ENCODE measurements at regions not wholly inside any gene's neighbourhood (a gene's known extent, or its start where the extent isn't known, plus 50 kb on each side); places are given as distances from the start of the nearest gene placed in this dataset.

- no peak for FAIRE-seq
These were observed 586.9 kb upstream of the NR3C2 start for GRCh38 chr4:149029056-149029651.

- FAIRE-seq, result no peak
These were observed 584.5 kb upstream of the NR3C2 start for GRCh38 chr4:149026696-149027095.

- FAIRE-seq, result no peak
These were observed 575.0 kb upstream of the NR3C2 start for GRCh38 chr4:149017002-149017734.

- FAIRE-seq, result no peak
These were observed 567.0 kb upstream of the NR3C2 start for GRCh38 chr4:149009223-149009622.

- FAIRE-seq, result no peak
These were observed 566.3 kb upstream of the NR3C2 start for GRCh38 chr4:149008415-149009025.

GRCh38 chr4:149005191-149005590, 563.0 kb upstream of the NR3C2 start:
- FAIRE-seq, result no peak

- no peak for FAIRE-seq
These were observed 557.7 kb upstream of the NR3C2 start for GRCh38 chr4:148999924-149000323.

- no peak for FAIRE-seq
These were observed 556.5 kb upstream of the NR3C2 start for GRCh38 chr4:148998719-148999118.

GRCh38 chr4:148986951-148987350, 544.7 kb upstream of the NR3C2 start:
- FAIRE-seq, result no peak

- FAIRE-seq, result no peak
These were observed 542.7 kb upstream of the NR3C2 start for GRCh38 chr4:148984951-148985350.

GRCh38 chr4:148982200-148982599, 540.0 kb upstream of the NR3C2 start:
- FAIRE-seq, result no peak

GRCh38 chr4:148980782-148981480, 538.7 kb upstream of the NR3C2 start:
- FAIRE-seq, result no peak

GRCh38 chr4:148978301-148978700, 536.1 kb upstream of the NR3C2 start:
- no peak for FAIRE-seq

- FAIRE-seq, result no peak
These were observed 533.2 kb upstream of the NR3C2 start for GRCh38 chr4:148975464-148975863.

GRCh38 chr4:148965080-148965479, 522.9 kb upstream of the NR3C2 start:
- FAIRE-seq, result no peak

- no peak for FAIRE-seq
These were observed 522.2 kb upstream of the NR3C2 start for GRCh38 chr4:148964456-148964855.

- FAIRE-seq, result no peak
These were observed 520.5 kb upstream of the NR3C2 start for GRCh38 chr4:148962539-148963290.

- FAIRE-seq, result no peak
These were observed 519.3 kb upstream of the NR3C2 start for GRCh38 chr4:148961526-148961925.

- FAIRE-seq, result no peak
These were observed 516.1 kb upstream of the NR3C2 start for GRCh38 chr4:148958317-148958716.

- no peak for FAIRE-seq
These were observed 513.5 kb upstream of the NR3C2 start for GRCh38 chr4:148955564-148956297.

GRCh38 chr4:148954011-148954749, 512.0 kb upstream of the NR3C2 start:
- FAIRE-seq, result no peak

Data from A204.1 (cell line).